CD4-positive, alpha-beta T cell treated with Interferon alpha-2 for 1 hour (primary cell): ENCODE measurements at regions not wholly inside any gene's neighbourhood (a gene's known extent, or its start where the extent isn't known, plus 50 kb on each side); places are given as distances from the start of the nearest gene placed in this dataset.
"Not testable (repeated sequence)": the region's sequence is repeated elsewhere in the genome, so short reads cannot be mapped to it uniquely, and the experiment has no call there.

Experiments used
- DNase-seq, 2 donors: peaks; one replicate each; pipeline ENCODE4 v3.0.0-alpha.2; 2020 to 2022

- DNase-seq: no peak
Observed at GRCh38 chr7:96770758-96771157, 61.1 kb upstream of the SEM1 start.

- no peak for DNase-seq
Observed at GRCh38 chr7:96772139-96772694, 62.6 kb upstream of the SEM1 start.

GRCh38 chr7:96773483-96773882 is 63.8 kb upstream of the SEM1 start:
- DNase-seq: no peak

DNA sequence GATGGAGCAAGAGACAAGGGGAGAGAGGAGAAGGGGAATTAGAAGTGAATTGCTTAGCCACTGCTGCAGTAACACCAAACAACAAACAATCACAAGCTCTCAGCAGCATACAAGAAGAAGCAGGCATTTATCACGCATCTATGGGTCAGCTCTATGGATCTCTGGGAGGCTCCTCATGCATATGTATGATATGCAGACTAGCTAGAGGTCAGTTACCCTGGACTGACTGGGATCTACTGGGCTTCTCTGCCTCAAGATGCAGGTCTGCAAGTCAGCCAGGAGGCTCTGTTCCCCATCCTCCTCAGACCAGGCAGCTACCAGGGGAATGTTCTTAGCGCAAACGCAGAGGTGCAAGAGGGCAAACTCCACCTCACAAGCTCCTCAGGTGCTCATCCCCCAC is 64.7 kb upstream of the SEM1 start:
- no peak for DNase-seq

- DNase-seq: no peak
Observed at GRCh38 chr7:96775046-96775445, 65.4 kb upstream of the SEM1 start.

GRCh38 chr7:96778263-96778662 is 68.6 kb upstream of the SEM1 start:
- no peak for DNase-seq

GRCh38 chr7:96781919-96782318 is 72.3 kb upstream of the SEM1 start:
- no peak for DNase-seq

DNA sequence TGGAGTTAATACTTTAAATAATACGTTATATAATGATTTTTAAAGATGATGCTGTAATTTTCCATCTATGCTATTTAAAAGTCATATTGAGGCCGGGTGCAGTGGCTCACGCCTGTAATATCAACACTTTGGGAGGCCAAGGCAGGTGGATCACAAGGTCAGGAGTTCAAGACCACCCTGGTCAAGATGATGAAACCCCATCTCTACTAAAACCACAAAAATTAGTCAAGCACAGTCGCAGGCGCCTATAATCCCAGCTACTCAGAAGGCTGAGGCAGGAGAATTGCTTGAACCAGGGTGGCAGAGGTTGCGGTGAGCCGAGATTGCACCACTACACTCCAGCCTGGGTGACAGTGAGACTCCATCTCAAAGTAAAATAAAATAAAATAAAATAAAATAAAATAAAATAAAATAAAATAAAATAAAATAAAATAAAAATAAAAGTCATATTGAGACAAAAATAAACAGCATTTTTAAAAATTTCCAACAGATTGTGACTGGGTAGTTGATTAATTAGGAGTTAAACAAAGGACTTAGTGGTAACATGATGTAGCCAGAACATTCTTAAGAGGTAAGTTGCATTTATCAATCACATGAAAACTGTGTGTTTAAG is 73.1 kb upstream of the SEM1 start:
- DNase-seq: not testable (repeated sequence)

DNA sequence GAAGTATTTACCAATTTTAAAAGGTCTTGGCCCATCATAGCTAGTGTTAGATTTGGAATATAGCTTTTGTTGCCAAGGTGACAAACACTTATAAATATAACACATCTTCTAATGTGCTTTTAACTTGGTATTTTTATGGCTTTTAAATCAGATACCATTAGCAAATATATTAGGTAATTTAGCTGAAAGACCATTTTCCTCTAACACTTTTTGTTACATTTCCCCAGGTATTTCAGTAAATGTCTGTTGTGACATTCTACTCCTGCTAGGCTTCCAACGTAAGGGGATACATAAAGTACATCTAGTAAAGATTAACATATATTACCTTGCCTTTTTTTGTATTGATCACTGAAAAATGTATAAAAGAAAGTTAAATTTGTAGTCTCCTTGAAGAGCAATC is 75.0 kb upstream of the SEM1 start:
- DNase-seq: no peak

DNA sequence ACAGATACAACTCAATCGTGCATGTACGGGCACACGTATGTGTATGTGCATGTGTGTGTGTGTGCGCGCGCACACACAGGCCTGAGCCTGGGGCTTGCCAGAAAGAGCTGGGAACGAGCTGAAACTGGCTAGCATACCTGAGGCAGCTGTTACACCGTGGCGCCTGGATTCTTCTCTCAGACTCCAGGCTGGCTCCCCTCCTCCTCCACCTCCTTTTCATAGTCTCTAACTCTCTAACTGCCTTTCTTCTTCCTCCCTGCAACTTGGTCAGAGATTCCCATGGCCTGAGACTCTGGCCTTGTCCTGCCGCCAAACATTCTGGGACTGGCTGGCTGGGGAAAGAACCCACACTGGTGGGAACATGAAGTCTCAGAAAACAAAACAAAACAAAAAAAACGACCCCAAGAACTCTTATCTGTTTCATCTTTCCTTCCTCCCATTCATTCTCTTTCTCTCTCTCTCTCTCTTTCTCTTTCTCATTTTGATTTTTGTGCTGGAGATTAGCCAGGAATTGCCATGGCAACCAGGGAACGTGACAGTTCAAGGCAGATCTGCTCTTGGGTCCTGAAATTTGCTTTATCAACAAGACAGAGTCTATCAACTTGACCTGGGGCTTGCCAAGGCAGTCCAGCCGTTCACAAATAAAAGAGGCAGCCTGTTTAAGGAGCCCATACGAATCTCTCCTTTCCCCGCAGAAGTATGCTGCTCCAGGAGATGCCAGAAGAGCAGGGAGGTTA is 76.8 kb upstream of the SEM1 start:
- DNase-seq: no peak

DNA sequence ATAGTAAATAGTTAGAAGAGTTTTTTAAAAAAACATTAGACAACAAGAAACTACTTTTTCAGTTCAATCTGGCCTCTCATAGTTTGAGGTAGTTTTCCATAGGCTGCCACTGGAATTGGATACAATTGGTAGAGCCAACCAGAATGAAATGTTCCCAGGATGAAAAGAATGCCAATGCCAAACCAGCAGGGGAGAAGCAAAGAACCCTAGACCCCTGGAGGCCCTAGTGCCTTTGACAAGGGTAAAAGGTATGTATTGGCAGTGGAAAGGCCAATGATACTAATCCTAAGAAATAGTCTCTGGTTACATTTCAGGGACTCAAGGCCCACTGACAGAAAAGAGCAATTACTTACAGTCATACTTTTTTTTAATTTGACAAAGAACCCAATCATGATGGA is 77.4 kb upstream of the SEM1 start:
- no peak for DNase-seq

DNA sequence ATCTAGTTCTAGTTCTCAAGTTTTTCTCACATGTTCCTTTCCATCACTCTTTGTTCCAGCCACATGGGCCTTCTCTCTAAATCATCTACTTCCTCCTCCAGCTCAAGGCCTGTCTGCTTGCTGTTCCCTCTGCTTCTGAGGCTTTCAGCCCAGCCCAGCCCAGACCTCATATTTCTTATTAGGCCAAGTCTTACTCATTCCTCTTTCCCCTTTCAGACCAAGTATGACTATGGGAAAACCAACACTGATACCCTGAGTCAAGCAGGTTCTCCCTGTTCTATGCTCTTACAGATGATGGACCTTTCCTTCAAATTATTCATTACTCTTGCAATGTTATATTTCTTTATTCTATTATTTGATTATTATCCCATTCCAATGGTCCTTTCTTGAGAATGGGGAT is 80.3 kb upstream of the SEM1 start:
- no peak for DNase-seq

DNA sequence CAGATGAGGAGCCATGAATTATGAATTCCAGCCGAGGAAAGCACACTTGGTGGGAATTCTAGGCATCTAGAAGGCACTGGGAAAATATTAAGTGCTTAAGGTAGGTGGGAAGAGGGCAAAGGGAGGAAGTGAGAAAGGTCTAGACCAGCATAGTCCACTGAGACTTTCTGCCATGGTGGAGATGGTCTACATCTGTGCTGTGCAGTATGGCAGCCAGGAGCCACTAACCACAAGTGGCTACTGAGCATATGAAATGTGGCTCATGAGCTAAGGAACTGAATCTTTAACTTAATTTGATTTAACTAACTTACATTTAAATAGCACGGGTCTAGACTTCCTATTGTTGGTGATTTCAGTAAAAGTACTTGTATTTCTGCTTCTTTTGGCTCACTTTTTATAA is 82.5 kb upstream of the SEM1 start:
- DNase-seq: no peak

DNA sequence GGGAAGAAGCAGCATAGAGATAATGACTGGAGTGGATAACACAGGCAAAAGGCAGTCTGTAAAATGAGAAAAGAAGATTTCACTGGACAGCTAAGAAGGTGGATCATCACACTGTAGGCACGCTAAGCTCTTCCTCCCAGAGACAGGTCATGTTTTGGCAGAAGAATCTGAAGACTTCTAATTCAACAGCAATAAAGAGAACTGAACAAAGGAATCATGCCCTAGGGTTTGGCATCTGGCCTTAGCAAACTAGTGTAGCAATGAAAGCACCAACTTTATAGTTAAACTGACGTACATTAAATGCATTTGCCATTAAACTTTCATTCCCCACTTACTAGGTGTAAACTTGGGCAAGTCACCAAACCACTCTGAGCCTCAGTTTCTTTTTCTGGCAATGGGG is 84.4 kb upstream of the SEM1 start:
- no peak for DNase-seq

DNA sequence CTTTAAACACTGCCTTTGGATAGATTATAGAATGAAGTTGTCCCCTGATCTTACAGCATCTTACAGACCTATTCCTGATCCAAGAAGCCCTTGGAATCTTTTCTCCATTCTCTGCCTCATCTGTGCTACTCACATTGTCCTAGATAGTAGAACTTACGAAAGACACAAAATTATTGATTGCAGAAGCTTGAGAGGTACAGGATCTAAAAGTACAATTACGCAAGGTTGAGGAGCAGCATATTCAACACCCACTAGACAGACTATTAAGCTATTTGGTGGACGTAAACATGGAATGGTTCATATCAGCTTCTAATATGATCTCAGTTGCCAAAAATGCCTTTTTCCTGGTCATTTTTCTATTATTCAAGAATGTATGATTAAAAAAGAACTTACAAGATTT is 90.5 kb upstream of the SEM1 start:
- DNase-seq: no peak

DNA sequence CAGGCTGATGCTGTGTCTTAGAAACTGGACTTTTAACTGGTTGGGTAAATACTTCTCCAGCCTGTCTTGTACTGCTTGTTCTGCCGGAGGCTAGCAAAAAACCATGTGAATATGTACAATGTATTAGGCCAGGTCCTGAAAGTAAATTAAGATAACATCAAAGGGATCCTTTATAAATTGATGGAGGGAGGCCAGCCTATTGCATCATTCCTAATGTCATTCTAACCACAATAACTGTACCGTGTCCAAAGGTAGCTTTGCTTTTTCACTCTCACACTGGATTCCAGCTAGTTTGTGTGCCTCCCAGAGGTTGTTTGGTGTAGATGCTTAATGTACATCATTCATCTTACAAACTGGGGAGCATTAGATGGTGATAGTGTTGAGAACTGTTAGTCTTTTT is 91.2 kb upstream of the SEM1 start:
- DNase-seq: no peak

DNA sequence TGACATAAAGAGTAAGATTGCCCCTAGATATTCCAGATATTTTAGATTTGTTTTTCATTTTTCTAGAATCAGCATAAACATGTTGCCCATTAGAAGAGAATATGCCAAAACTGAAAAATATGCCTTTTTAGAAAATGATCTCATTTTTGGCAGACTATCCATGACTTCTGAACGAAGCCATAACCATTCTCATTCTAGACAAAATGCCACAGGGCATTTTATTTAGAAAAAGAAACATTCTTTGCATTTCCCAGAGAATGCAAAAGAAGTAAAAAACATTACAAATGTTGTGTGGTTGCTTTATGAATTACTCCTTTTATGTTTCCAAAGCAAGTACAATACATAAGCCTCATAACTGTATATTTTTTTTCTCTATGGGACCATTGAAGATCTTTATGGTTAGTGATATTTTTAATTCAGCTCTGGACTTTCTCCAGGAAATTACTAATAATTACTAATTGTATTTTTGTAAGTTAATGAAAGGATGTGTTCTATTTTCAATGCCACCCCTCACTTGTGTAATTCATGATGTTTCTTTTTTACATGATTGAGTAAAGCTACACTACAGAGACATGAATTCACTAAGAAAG is 109.6 kb upstream of the SEM1 start:
- no peak for DNase-seq

- DNase-seq: not testable (repeated sequence)
Observed at GRCh38 chr7:96821131-96821530, 111.5 kb upstream of the SEM1 start.

DNA sequence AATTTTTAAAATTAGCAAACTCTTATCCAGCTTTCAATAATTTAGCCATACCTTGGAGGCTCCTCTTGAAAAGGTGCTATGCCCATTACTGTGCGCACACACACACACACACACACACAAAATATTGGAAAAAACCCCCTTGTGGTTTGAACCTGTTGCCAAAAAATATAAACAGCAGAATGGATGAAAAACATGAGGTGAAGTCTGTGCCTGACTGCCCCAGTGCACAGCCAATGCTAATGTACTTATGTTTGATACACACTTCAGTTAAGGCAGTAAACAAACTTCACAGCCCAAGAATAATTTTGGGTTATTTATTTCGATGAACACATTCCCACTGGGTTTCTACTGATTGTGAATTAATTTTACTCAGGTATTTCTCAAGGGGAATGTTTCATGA is 113.2 kb upstream of the SEM1 start:
- DNase-seq: no peak

GRCh38 chr7:96823274-96823673 is 113.6 kb upstream of the SEM1 start:
- DNase-seq: no peak

DNA sequence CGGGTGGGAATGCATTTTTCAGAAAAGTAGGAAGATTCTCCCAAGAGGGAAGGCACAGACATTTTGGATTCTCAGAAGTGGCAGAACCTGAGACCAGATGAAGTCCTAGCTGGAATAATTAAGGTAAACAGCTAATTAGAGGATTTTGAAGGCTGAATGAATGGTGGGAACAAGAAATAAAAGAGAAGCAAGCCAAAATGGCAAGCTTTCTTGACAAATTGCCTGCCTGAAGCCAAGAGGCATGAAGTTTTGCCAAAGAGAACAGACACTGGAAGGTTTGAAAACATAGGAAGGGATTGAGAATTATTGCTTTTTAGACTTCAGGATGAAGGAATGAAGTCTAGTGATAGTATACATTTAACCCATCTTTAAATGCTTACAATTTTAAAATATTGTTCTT is 115.0 kb upstream of the SEM1 start:
- DNase-seq: no peak

GRCh38 chr7:96825285-96825684 is 115.6 kb upstream of the SEM1 start:
- DNase-seq: no peak

DNA sequence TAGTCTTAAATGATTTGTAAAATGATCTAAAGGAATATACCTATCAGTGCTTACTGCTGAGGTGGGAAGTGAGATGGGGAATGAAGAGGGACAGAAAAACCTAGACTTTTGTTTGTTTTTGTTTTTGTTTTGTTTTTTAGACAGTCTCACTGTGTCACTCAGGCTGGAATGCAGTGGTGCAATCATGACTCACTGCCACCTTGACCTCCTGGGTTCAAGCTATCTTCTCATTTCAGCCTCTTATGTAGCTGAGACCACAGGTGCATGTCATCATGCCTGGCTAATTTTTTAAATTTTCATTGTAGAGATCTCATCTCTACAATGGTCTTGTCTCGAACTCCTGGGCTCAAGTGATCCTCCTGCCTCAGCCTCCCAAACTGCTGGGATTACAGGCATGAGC is 116.4 kb upstream of the SEM1 start:
- no peak for DNase-seq

GRCh38 chr7:96827701-96828100 is 118.1 kb upstream of the SEM1 start:
- DNase-seq: no peak
